ENCODE measurements at regions not wholly inside any gene's neighbourhood (a gene's known extent, or its start where the extent isn't known, plus 50 kb on each side); places are given as distances from the start of the nearest gene placed in this dataset.

- no peak overlapping the region for H3K23ac ChIP-seq (ENCODE audit: insufficient read length)
- FAIRE-seq (no peak), DNase-seq (ENCODE audit: low read depth in 1 of 2, low spot score in 2 of 2) (no peak)
- no peaks in the 10 kb centered on the region for H3K36me3 ChIP-seq (ENCODE audit: control insufficient read depth in 2 of 4, insufficient read depth in 4 of 4, low read length in 3 of 4)
- H4K8ac ChIP-seq (ENCODE audit: extremely low read depth, insufficient read depth, low read length) = no peak overlapping the region
- TF ChIP-seq BCL11A (IDR thresholded peaks at IDR 0.05; ENCODE audit: low read depth in 2 of 2, low read length in 2 of 2) (no peak), FOSL1 (IDR thresholded peaks at IDR 0.05; ENCODE audit: insufficient read depth, low read depth, low read length) (no peak), BRCA1 (IDR thresholded peaks at IDR 0.05; ENCODE audit: low read depth, low read length) (no peak), NANOG (IDR thresholded peaks at IDR 0.05; ENCODE audit: insufficient read depth, low read depth, low read length, poor library complexity, severe bottlenecking) (no peak), KDM5A (IDR thresholded peaks at IDR 0.05; ENCODE audit: low read length) (no peak), MAFK (IDR thresholded peaks at IDR 0.05; ENCODE audit: low read depth, low read length) (no peak)
- TF ChIP-seq, protein P1, sequence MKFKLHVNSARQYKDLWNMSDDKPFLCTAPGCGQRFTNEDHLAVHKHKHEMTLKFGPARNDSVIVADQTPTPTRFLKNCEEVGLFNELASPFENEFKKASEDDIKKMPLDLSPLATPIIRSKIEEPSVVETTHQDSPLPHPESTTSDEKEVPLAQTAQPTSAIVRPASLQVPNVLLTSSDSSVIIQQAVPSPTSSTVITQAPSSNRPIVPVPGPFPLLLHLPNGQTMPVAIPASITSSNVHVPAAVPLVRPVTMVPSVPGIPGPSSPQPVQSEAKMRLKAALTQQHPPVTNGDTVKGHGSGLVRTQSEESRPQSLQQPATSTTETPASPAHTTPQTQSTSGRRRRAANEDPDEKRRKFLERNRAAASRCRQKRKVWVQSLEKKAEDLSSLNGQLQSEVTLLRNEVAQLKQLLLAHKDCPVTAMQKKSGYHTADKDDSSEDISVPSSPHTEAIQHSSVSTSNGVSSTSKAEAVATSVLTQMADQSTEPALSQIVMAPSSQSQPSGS (IDR thresholded peaks at IDR 0.05; ENCODE audit: low read length) = no peak
- H3K14ac ChIP-seq (ENCODE audit: insufficient read length) = no peak overlapping the region
- H3K9ac ChIP-seq (replicated peaks in 1 of 4; ENCODE audit: extremely low read depth in 1 of 4, low read depth in 3 of 4, low read length in 3 of 4) = no peak overlapping the region
- 81% methylated on average over 5 of the region's 5 CpGs; no CpG with 5 or more reads in 1 of the 2 experiments for WGBS, 2 experiments (ENCODE audit: extremely low coverage in 1 of 2, insufficient coverage in 1 of 2, insufficient read length in 1 of 2, insufficient replicate concordance in 2 of 2, low coverage in 1 of 2, low lambda C conversion rate in 2 of 2, missing lambda C conversion rate in 1 of 2)
- H3K18ac ChIP-seq (ENCODE audit: extremely low read depth, low read length) = no peak overlapping the region
- no peak overlapping the region for H2AK5ac ChIP-seq (ENCODE audit: low read depth, low read length)
- H3K27ac ChIP-seq (ENCODE audit: low read depth, low read length) = no peak overlapping the region
- H4K5ac ChIP-seq (ENCODE audit: insufficient read length, low read depth, low read length) = no peak overlapping the region
- H3K4me1 ChIP-seq (replicated peaks in 1 of 4; ENCODE audit: control insufficient read depth in 3 of 4, insufficient read depth in 4 of 4, low read length in 3 of 4) = no peaks in the 10 kb centered on the region
- H3K23me2 ChIP-seq (ENCODE audit: low read depth, low read length) = no peaks in the 10 kb centered on the region; the same call in 1 of the 2 replicates
- no peak overlapping the region for H2AFZ ChIP-seq (ENCODE audit: low read length)
- no peak overlapping the region for H3K56ac ChIP-seq (replicated peaks; ENCODE audit: insufficient read length, low read depth, low read length)
- H2BK15ac ChIP-seq (ENCODE audit: low read length) = no peak overlapping the region
- no peaks in the 10 kb centered on the region for H4K20me1 ChIP-seq (replicated peaks in 1 of 2; ENCODE audit: control insufficient read depth in 1 of 2, insufficient read depth in 2 of 2, low read length in 2 of 2)
- ChIA-PET CTCF (ENCODE audit: partially characterized antibody) (interaction anchor here (0.6 to 1.5 kb wide), 3 partner anchors 301 to 436 kb away, joined by 3 read pairs; no protein-coding TSS in a partner anchor), POLR2A (ENCODE audit: partially characterized antibody) (no interaction called here)
- H3K79me2 ChIP-seq (ENCODE audit: control insufficient read depth in 1 of 2, insufficient read depth in 2 of 2, low read length in 2 of 2) = no peaks in the 10 kb centered on the region
- no peaks in the 10 kb centered on the region for H3K9me3 ChIP-seq (ENCODE audit: insufficient read depth in 2 of 2, low read depth in 1 of 2, low read length in 1 of 2)
- H2BK20ac ChIP-seq (ENCODE audit: low read length) = no peak overlapping the region
- H4K91ac ChIP-seq (replicated peaks; ENCODE audit: insufficient read length, low read length) = no peak overlapping the region
- no peak overlapping the region for H3K4me2 ChIP-seq (ENCODE audit: insufficient read depth in 1 of 2, low read depth in 2 of 2, low read length in 2 of 2)
- H2BK120ac ChIP-seq (replicated peaks; ENCODE audit: low read depth, low read length) = no peak overlapping the region
- no peak overlapping the region for H3K4me3 ChIP-seq (ENCODE audit: extremely low read depth in 1 of 4, insufficient read depth in 2 of 4, low read depth in 3 of 4, low read length in 4 of 4)
- no peak overlapping the region for H2BK12ac ChIP-seq (ENCODE audit: low read depth, low read length)
- no peaks in the 10 kb centered on the region for H3K27me3 ChIP-seq (replicated peaks in 1 of 4; ENCODE audit: control insufficient read depth in 3 of 4, extremely low read depth in 1 of 4, insufficient read depth in 3 of 4, low read length in 3 of 4)
- no peaks in the 10 kb centered on the region for H3K79me1 ChIP-seq (ENCODE audit: low read depth, low read length)
- no peak overlapping the region for H2BK5ac ChIP-seq (ENCODE audit: low read depth, low read length)
- H3K4ac ChIP-seq (replicated peaks; ENCODE audit: insufficient read length, low read depth, low read length) = no peak overlapping the region
These were observed 811.2 kb downstream of the TYW1 start for GRCh38 chr7:67807826-67808225.

Measured in H1 (cell line).